GM21786 (cell line): ENCODE measurements at regions not wholly inside any gene's neighbourhood (a gene's known extent, or its start where the extent isn't known, plus 50 kb on each side); places are given as distances from the start of the nearest gene placed in this dataset.
"Not testable (repeated sequence)": the region's sequence is repeated elsewhere in the genome, so short reads cannot be mapped to it uniquely, and the experiment has no call there.

Experiments
- ATAC-seq: cut with Tn5 transposase; IDR thresholded peaks from one replicate; pipeline ENCODE4 v1.9.1; 2021; ENCODE audit not compliant: unreplicated experiment

DNA sequence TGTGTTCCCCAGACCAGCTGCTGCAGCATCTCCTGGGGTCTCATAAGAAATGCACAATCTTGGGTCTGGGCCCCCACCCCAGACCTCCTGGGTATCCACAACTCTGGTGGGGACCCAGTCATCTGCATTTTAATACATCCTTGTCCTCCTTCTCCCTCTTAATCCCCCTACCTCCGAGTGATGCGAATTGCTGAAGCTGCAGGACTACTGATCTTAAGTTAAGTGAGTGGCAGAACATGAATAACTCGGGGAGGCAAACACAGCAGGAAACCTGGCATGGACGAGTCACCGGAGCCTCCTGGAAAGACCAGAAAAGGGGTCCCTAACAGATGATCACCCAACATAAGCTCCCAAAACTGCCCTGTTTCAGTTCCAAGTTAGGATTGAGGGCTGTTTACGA is 283.2 kb upstream of the MGAT5 start:
- ATAC-seq = no peak

DNA sequence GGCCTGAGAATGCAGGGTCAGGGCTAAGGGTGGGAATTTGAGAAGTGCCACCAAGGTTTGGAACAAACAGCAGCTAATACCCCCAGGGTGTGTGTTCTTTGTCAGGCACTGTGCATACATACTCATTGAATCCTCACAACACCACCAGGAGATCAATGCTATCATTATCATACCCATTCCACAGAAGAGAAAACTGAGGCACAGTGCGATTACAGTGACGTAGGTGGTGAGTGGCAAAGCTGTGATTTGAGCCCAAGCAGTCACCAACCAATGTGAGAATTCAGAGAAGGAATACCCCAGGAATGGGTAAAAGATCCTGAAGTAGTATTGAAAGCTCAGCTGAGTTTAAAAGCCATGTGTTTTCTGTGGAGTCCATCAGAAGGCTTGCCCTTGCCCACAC is 281.6 kb upstream of the MGAT5 start:
- no peak for ATAC-seq

DNA sequence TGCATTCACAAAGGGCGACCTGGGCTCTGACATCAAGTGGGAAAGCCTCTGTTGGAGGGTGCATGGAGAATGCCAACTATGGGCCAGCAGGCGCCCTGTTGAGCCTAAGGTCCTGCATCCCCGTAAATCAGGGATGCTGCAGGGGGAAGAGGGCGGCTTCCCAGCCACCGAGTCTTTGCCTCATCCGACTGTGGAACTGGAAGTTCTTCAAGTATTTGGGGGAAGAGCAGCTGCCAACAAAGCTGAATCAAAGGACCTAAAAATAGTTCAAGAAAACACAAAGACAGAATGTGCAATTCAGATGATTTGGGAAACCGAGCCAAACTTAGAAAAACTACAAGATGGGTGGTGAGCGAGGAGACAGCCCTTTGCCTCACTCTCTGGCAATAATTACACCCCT is 281.1 kb upstream of the MGAT5 start:
- ATAC-seq = no peak

GRCh38 chr2:133974353-133974752 is 279.5 kb upstream of the MGAT5 start:
- no peak for ATAC-seq

DNA sequence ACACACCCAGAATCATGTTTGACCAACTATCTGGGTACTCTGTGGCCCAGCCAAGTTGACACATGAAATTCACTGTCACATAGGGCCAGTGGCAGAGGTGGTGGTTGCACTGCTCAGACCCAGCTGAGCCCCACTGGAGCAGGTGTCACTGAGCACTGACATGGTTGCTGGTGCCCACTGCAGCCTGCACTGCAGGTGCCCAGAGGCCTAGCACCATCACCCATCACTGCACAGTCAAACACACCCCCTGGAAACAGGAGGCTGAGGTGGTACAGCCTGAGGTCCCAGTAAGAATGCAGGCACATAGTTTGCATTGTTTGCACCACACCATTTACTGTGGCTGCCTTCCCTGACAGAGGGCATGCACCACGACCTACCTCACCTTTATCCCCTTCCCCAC is 278.7 kb upstream of the MGAT5 start:
- ATAC-seq = no peak

GRCh38 chr2:133975676-133976428 is 278.0 kb upstream of the MGAT5 start:
- no peak for ATAC-seq

DNA sequence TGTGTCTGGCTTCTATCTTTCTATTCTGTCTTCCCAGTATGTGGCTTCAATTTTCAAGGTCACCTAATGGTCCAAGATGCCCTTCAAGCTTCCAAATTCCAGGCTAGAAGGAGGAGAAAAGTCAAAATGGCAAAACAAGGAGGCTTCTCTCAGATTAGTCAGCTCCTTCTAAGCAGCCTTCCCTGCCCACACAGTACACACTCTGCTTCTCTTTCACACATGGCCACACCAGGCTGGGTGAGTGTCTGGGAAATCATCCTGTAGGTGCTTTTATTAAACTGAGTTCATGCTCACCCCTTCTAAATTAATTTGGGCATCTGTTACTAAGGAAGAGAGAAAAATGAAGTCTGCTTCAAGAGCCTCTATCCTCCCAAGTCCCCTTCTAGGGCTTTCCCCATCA is 277.2 kb upstream of the MGAT5 start:
- no peak for ATAC-seq

GRCh38 chr2:133977405-133977804 is 276.5 kb upstream of the MGAT5 start:
- ATAC-seq = no peak

DNA sequence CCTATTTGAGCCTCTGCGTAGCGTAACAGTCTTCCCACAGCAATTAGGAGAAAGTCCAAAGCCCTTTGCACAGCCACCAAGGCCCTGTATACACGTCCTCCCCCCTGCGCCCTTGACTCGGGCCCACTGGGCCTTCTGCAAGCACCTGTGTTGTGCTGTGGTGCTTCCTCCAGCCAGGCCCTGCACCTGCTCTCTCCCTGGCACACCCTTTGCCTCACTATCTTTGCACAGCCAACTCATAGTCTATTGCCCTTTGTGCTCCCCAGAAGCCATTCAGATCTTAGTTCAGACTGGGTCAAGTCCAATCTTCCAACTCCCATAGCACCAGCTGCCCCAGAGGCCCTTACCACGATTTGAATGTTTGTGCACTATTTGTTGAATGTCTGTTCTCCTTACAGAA is 271.6 kb upstream of the MGAT5 start:
- ATAC-seq = no peak

DNA sequence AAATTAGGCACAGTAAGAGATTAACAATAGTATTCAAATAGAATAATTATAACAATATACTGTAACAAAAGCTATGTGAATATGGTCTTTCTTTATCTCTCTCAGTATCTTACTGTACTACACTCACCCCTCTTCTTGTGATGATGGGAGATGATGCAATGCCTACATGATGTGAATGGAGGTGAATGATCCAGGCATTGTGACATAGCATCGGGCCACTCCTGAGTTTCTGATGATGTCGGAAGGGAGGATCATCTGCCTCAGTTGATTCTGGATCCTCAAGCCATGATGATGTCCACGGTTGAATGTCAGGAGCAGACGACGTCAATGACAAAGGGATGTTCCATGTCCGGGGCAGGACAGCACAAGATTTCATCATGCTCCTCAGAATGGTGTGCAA is 268.3 kb upstream of the MGAT5 start:
- ATAC-seq = no peak

GRCh38 chr2:133986081-133986837 is 267.6 kb upstream of the MGAT5 start:
- no peak for ATAC-seq

- ATAC-seq = no peak
Observed at GRCh38 chr2:133986881-133987795, 266.7 kb upstream of the MGAT5 start.

DNA sequence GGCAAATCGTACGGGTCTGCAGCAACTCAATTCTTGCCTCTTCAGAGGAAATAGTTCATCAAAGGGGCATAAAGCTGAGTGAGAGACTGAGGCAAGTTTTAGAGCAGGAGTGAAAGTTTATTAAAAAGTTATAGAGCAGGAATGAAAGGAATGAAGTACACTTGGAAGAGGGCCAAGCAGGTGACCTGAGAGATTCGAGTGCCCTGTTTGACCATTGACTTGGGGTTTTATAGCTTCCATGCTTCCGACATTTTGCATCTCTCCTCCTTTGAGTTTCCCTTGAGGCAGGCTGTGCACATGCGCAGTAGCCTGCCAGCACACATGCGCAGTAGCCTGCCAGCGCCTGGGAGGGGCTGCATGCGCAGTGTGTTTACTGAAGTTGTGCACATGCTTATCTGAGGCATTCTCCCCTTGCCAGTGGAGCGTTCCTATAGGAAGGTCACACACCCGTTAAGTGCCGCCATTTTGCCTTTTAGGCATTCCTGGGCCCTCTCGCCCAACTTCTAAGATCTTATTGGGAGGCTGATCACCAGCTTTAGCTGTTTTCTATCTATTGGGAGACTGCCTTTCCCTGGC is 265.5 kb upstream of the MGAT5 start:
- ATAC-seq = no peak

GRCh38 chr2:133991606-133992168 is 262.2 kb upstream of the MGAT5 start:
- no peak for ATAC-seq

DNA sequence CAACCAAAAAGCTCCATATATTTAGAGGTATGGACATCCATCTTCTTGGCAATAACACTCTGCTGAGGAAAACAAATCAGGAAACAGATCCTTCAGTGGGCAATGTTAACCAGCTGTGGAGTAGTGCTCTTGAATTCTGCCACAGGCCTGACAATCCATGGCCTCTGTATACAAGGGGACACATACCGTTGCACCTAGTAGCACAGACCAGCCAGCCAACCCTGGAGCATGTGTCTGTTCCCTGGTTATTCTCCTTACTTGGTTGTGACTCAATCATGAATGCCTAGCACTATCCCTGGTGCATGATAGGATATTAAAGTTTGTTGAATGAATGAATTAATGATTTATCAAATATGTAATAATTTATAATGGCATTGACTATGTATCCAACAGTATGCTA is 261.4 kb upstream of the MGAT5 start:
- no peak for ATAC-seq

GRCh38 chr2:133993160-133993559 is 260.7 kb upstream of the MGAT5 start:
- ATAC-seq = no peak

GRCh38 chr2:133998726-133999125 is 255.1 kb upstream of the MGAT5 start:
- ATAC-seq = not testable (repeated sequence)

- ATAC-seq = no peak
Observed at GRCh38 chr2:134002391-134002790, 251.5 kb upstream of the MGAT5 start.

GRCh38 chr2:134002921-134003320 is 251.0 kb upstream of the MGAT5 start:
- no peak for ATAC-seq

DNA sequence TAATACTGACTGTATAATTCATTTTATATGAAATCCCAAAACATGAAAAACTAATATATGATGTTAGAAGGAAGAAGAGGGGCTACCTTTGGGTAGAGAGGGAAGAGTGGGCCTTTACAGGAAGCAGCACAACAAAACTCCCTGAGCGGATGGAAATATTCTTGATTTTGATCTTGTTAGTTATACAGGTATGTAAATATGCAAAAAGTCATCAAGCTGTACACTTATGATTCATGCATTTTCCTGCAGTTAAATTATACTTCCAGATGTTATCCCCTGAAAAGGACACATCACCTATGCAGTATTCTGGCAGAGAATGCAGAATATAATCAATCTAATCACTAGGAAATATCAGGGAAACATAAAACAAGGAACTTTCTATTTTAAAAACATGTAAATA is 249.4 kb upstream of the MGAT5 start:
- ATAC-seq = no peak

- no peak for ATAC-seq
Observed at GRCh38 chr2:134008837-134009236, 245.0 kb upstream of the MGAT5 start.
